Subcutaneous abdominal adipose tissue (tissue), 5 donors: ENCODE measurements at regions not wholly inside any gene's neighbourhood (a gene's known extent, or its start where the extent isn't known, plus 50 kb on each side); places are given as distances from the start of the nearest gene placed in this dataset.

Experiments
- H3K27ac ChIP-seq: one replicate; pipeline ENCODE4 v1.7.0; 2013; ENCODE audit warnings: low read depth, mild to moderate bottlenecking, inconsistent platforms, low read length, moderate library complexity
- H3K27me3 ChIP-seq, 5 donors: one replicate each; pipeline ENCODE4 v1.7.0; 2013; ENCODE audit warnings: low read length in 5 of 5, inconsistent platforms in 1 of 5; ENCODE audit not compliant: control insufficient read depth in 5 of 5, insufficient read depth in 4 of 5
- H3K36me3 ChIP-seq, 5 donors: one replicate each; pipeline ENCODE4 v1.7.0; 2013; ENCODE audit warnings: low read length in 5 of 5; ENCODE audit not compliant: control insufficient read depth in 5 of 5, insufficient read depth in 5 of 5
- H3K4me1 ChIP-seq, 5 donors: one replicate each; pipeline ENCODE4 v1.7.0; 2013; ENCODE audit warnings: low read length in 5 of 5, mild to moderate bottlenecking in 3 of 5, moderate library complexity in 1 of 5; ENCODE audit not compliant: control insufficient read depth in 5 of 5, insufficient read depth in 5 of 5
- H3K4me3 ChIP-seq, 5 donors: one replicate each; pipeline ENCODE4 v1.7.0; 2013; ENCODE audit warnings: low read length in 5 of 5, low read depth in 1 of 5
- H3K9ac ChIP-seq, 5 donors: one replicate each; pipeline ENCODE4 v1.7.0; 2013; ENCODE audit warnings: low read length in 5 of 5, mild to moderate bottlenecking in 4 of 5, moderate library complexity in 3 of 5
- H3K9me3 ChIP-seq, 5 donors: one replicate each; pipeline ENCODE4 v1.7.0; 2013; ENCODE audit warnings: low read length in 5 of 5; ENCODE audit not compliant: control insufficient read depth in 5 of 5
- donor health status: healthy.
- donor health status: healthy.
- donor health status: healthy.
- donor health status: healthy.
- donor health status: healthy.

DNA sequence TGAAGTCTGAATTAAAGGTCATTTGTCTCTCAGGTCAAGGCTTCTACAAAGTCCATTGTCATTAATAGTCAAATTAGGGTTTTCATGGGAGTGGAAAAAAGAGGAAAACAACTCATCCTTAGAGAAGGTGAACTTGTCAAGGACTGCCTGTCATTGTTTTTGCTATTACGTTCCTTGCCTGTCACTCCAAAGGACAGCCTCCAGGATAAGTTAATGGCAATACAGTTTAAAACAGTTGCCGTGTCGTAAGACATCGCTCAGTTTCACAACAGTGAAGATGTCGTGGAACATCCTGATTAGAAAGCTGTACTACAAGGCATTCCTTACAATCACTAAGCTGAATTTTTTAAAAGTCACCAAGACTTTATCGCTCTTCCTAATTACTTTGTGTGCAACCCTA lies 466.8 kb upstream of the SMIM31 start:
- Histone ChIP-seq H3K4me3 (no peak overlapping the region), H3K9me3 (no peaks in the 10 kb centered on the region), H3K9ac (no peak overlapping the region), H3K27me3 (no peaks in the 10 kb centered on the region), H3K27ac (no peak overlapping the region), H3K4me1 (no peaks in the 10 kb centered on the region), H3K36me3 (no peaks in the 10 kb centered on the region)

DNA sequence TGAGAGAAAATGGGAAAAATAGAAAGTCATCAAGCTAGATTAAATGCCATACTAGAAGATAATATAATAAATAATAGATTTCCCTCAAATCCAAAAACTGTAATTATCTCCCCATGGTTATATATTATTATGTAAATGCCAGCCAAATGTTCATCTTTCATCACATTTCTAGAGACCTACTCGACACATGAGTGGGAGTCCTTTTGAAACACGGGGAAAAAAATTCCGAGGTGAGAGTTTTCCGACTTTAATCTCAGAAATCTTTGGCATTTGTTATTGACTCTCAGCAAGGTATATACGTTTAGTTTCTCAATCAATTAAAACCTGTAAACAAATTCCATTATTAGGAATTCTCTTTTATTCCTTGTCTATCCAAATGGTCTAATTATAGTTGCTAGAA lies 465.4 kb upstream of the SMIM31 start:
- Histone ChIP-seq H3K9ac (no peak overlapping the region), H3K36me3 (no peaks in the 10 kb centered on the region), H3K27ac (no peak overlapping the region), H3K4me1 (no peaks in the 10 kb centered on the region), H3K9me3 (no peaks in the 10 kb centered on the region), H3K4me3 (no peak overlapping the region), H3K27me3 (no peaks in the 10 kb centered on the region)

DNA sequence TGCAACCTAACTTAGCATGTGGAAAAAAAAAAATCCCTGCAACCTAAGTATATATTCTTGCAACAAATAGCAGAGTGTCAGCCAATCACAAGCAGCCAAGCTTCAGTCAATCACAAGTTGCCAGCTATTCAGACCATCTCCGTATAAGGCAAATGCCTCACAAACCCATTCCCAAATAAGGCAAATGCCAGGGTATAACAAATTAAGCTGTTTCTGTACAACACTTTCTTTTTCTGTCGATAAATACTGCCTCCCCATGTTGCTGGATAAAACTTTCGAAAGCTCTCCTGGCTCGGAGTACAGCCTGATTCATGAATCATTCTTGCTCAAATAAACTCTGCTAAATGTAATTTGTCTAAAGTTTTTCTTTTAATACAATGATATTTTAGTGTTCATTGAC lies 460.7 kb upstream of the SMIM31 start:
- Histone ChIP-seq H3K36me3 (no peaks in the 10 kb centered on the region), H3K9ac (no peak overlapping the region), H3K27ac (no peak overlapping the region)

DNA sequence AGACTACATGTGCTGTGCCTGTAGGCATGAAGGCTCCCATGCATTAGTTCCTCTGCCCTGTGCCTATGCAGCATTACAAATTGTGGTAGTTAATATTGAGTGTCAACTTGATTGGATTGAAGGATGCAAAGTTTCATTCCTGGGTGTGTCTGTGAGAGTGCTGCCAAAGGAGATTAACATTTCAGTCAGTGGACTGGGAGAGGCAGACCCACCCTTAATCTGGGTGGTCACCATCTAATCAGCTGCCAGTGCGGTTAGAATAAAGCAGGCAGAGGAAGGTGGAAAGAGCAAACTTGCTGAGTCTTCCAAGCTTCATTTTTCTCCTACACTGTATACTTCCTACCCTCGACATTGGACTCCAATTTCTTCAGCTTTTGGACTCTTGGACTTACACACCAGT lies 460.2 kb upstream of the SMIM31 start:
- no peak overlapping the region for H3K4me3 ChIP-seq
- no peaks in the 10 kb centered on the region for H3K27me3 ChIP-seq
- H3K9ac ChIP-seq: no peak overlapping the region
- no peaks in the 10 kb centered on the region for H3K36me3 ChIP-seq
- no peak overlapping the region for H3K27ac ChIP-seq
- H3K9me3 ChIP-seq: no peaks in the 10 kb centered on the region
- H3K4me1 ChIP-seq: no peaks in the 10 kb centered on the region

More for the DNA sequence above, 460.7 kb upstream of the SMIM31 start:
- Histone ChIP-seq H3K4me1 (no peaks in the 10 kb centered on the region), H3K27me3 (no peaks in the 10 kb centered on the region), H3K4me3 (no peak overlapping the region), H3K9me3 (no peaks in the 10 kb centered on the region)

DNA sequence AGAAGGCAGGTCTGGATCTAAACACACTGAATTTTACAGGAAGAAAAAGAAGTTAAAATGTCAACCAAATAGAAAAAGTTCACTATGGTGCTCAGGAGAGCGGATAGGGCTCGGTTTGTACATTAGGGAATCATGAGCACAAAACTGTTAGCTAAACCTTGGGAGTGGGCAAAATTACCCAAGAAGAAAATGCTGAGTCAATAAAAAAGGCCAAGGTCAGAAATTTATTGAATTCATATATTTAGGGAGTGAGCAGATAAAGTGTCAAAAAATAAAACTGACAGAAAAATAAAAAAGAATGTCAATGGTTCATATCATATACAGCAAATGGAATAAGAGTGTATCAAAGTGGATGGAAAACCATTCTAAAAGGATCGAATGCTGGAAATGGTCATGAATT lies 452.5 kb upstream of the SMIM31 start:
- H3K4me1 ChIP-seq: no peaks in the 10 kb centered on the region
- H3K9ac ChIP-seq: no peak overlapping the region
- H3K4me3 ChIP-seq: no peak overlapping the region
- no peak overlapping the region for H3K27ac ChIP-seq
- peaks cover 0 to 2% (median 0%) of the 10 kb centered on the region in 5 donors for H3K27me3 ChIP-seq
- no peaks in the 10 kb centered on the region for H3K36me3 ChIP-seq
- no peaks in the 10 kb centered on the region for H3K9me3 ChIP-seq

DNA sequence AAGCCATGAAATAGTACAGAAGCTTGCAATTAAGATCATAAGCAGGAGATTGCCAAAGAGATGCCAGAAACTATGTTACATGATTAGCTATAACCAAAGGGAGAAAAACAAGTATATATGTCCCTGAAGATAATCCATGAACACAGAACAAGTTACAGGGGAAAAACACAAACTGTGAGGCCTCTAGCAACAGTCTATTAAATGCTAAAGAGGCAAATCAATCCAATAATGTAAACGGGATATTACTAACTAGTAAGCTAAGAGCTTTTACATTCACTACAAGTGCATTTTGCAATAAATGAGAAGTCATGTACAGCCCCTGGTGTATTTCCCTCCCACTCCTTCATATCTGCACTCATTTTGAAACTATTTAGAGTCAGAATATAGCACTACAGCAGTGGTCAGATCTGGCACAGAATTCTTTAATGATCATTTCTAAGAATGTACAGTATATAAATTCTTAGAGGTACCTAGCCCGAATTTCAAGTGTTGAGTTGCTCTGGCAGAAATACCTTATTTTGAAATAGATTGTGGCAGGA lies 449.8 kb upstream of the SMIM31 start:
- H3K4me1 ChIP-seq: no peaks in the 10 kb centered on the region
- no peak overlapping the region for H3K27ac ChIP-seq
- no peak overlapping the region for H3K4me3 ChIP-seq
- no peak overlapping the region for H3K9ac ChIP-seq
- no peaks in the 10 kb centered on the region for H3K36me3 ChIP-seq
- peaks cover 0 to 2% (median 0%) of the 10 kb centered on the region in 5 donors for H3K27me3 ChIP-seq
- no peaks in the 10 kb centered on the region for H3K9me3 ChIP-seq

DNA sequence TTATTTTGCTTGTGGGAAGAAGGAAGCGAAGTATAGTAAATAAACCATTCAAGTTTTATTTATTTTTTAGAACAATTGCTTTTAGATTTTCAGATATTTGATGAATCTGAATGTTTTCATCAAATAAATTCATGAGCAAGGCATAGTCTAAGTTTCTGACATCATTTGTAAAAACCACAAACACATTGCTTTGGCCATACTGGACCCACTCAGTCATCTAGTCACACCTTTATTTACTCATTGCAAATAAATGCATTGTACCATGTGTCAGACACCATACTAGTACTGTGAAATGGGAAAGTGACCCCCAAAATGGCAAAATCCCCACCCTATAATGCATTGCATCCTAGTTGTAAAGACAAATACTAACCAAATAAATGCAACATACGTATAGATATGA lies 449.1 kb upstream of the SMIM31 start:
- Histone ChIP-seq H3K9me3 (no peaks in the 10 kb centered on the region), H3K4me1 (no peaks in the 10 kb centered on the region), H3K27ac (no peak overlapping the region), H3K36me3 (no peaks in the 10 kb centered on the region), H3K9ac (no peak overlapping the region), H3K4me3 (no peak overlapping the region), H3K27me3 (peaks cover 0 to 2% (median 0%) of the 10 kb centered on the region in 5 donors)

DNA sequence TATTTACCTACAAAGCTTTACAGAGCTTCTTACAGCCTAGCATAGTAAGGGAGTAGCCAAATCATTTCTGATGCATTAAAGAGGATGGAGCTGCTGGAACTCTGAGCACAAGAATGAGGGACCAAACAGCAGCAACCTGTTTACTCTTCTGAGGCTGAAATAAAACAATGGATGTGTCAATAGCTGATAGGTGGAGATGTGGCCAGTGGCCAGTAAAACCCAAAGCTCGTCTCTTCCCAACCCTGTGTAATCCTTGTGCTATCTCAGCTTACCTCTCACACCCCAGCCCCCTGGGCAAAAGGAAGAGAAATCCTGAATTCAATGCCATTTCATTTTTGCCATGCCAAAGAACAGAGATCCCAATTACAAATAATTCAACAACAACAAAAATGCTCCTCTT lies 446.7 kb upstream of the SMIM31 start:
- Histone ChIP-seq H3K4me1 (no peaks in the 10 kb centered on the region), H3K4me3 (no peak overlapping the region), H3K27me3 (no peaks in the 10 kb centered on the region), H3K27ac (no peak overlapping the region), H3K9ac (no peak overlapping the region), H3K36me3 (no peaks in the 10 kb centered on the region), H3K9me3 (no peaks in the 10 kb centered on the region)

DNA sequence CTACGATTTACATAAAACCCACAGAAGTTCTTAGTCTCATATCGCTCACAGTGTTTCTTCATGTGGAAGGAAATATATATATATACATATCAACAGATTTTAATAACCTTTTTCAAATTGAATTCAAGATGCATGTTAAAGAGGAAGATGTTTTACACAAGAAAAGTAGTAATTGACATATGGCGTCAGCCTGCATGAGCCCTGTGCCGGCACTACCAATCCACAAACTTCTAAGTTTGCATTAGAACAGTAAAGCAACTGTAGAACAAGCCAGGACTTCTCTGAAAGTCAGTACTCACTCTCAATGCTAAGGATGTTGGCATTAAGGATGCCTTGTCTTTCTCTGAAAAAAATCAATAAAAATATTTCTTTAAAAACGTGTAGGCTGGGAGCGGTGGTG lies 441.3 kb upstream of the SMIM31 start:
- H3K36me3 ChIP-seq: no peaks in the 10 kb centered on the region
- no peaks in the 10 kb centered on the region for H3K9me3 ChIP-seq
- no peaks in the 10 kb centered on the region for H3K27me3 ChIP-seq
- no peak overlapping the region for H3K9ac ChIP-seq
- no peak overlapping the region for H3K4me3 ChIP-seq
- no peaks in the 10 kb centered on the region for H3K4me1 ChIP-seq
- H3K27ac ChIP-seq: no peak overlapping the region

DNA sequence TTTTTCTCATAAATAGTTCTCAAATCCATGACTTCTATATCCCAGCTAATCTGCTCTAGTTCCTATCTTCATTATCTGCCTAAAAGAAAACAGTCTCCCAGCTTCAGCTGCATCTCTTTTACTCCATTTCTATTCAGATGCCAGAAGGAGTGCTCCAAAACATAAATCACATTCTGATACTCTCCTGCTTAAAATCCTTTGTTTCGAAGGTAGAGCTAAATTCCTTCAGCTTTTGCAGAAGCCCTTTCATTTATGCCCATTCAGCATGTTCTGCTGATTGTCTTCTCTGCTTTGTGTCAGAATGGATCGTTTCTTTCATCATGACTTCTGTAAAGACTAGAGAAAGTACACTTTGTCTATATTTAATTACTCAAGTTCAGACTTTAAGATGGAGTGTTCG lies 440.1 kb upstream of the SMIM31 start:
- H3K9ac ChIP-seq: no peak overlapping the region
- no peak overlapping the region for H3K27ac ChIP-seq
- no peak overlapping the region for H3K4me3 ChIP-seq
- H3K9me3 ChIP-seq: no peaks in the 10 kb centered on the region
- no peaks in the 10 kb centered on the region for H3K27me3 ChIP-seq
- H3K4me1 ChIP-seq: no peaks in the 10 kb centered on the region
- H3K36me3 ChIP-seq: no peaks in the 10 kb centered on the region

DNA sequence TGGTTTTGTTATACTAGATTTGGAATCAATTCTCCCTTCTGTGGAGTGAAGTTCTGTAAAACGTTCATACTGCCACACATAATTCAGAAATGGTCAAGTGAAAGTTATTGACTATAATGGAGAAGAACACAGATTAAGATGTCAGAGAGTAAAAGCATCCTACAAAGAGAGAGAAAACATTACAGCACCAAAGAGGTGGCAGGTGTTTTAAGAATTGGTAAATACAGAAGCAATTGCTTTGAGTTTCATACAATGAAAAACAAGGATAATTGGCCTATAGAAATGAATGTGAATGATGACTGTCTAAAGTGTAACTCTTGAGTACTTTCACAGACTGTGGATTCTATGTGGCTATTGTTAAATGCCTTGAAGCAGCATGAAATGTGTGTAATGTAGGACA lies 435.6 kb upstream of the SMIM31 start:
- Histone ChIP-seq H3K27me3 (no peaks in the 10 kb centered on the region), H3K9me3 (no peaks in the 10 kb centered on the region), H3K36me3 (no peaks in the 10 kb centered on the region), H3K9ac (no peak overlapping the region), H3K4me3 (no peak overlapping the region), H3K4me1 (no peaks in the 10 kb centered on the region), H3K27ac (no peak overlapping the region)
